MCF 10A (cell line): ENCODE measurements at regions not wholly inside any gene's neighbourhood (a gene's known extent, or its start where the extent isn't known, plus 50 kb on each side); places are given as distances from the start of the nearest gene placed in this dataset.
"Not testable (repeated sequence)": the region's sequence is repeated elsewhere in the genome, so short reads cannot be mapped to it uniquely, and the experiment has no call there.

Source experiments
- BruUV-seq: library from RNA; stranded (reverse); fragments of 400-500 nt; replicated peaks from 2 replicates; lab custom pipeline; 2021; lab: Mats Ljungman, UMichigan
- CTCF ChIA-PET: fragments of 300-600 bp; sonication (Branson Sonifier 250); formaldehyde crosslinking; extraction: SDS; loops from one replicate; lab custom pipeline; 2021; ENCODE audit warnings: antibody characterized with exemption, inconsistent platforms; lab: Yijun Ruan, JAX
- POLR2A ChIA-PET: fragments of 300-600, 350-650 bp; sonication (Branson Sonifier 250); formaldehyde crosslinking; extraction: SDS; loops from one replicate; lab custom pipeline; 2020; ENCODE audit warnings: antibody characterized with exemption, inconsistent platforms; lab: Yijun Ruan, JAX
- DNase-seq: peaks from one replicate; pipeline ENCODE4 v3.0.0-alpha.2; 2018; ENCODE audit not compliant: unreplicated experiment
- H3K27ac Mint-ChIP-seq: one replicate; pipeline ENCODE4 v1.8.0; 2022; ENCODE audit warnings: mild to moderate bottlenecking, low read depth, mixed read lengths; ENCODE audit not compliant: unreplicated experiment
- H3K27me3 Mint-ChIP-seq: one replicate; pipeline ENCODE4 v1.8.0; 2022; ENCODE audit warnings: mixed read lengths; ENCODE audit not compliant: insufficient read depth, unreplicated experiment
- H3K36me3 Mint-ChIP-seq: one replicate; pipeline ENCODE4 v1.8.0; 2022; ENCODE audit warnings: mild to moderate bottlenecking, moderate library complexity, mixed read lengths; ENCODE audit not compliant: insufficient read depth, unreplicated experiment
- H3K4me1 Mint-ChIP-seq: one replicate; pipeline ENCODE4 v1.8.0; 2022; ENCODE audit warnings: mixed read lengths; ENCODE audit not compliant: insufficient read depth, unreplicated experiment
- H3K4me3 Mint-ChIP-seq: one replicate; pipeline ENCODE4 v1.8.0; 2022; ENCODE audit warnings: mild to moderate bottlenecking, moderate library complexity, mixed read lengths; ENCODE audit not compliant: unreplicated experiment
- H3K9me3 Mint-ChIP-seq: one replicate; pipeline ENCODE4 v1.8.0; 2022; ENCODE audit warnings: mixed read lengths; ENCODE audit not compliant: unreplicated experiment
- CTCF ChIP-seq: fragments of 200-600 bp; IDR thresholded peaks from one replicate; pipeline ENCODE4 v1.8.0; 2022; ENCODE audit warnings: antibody characterized with exemption, mild to moderate bottlenecking; ENCODE audit not compliant: unreplicated experiment
- intact Hi-C: fragments of 100-400 bp; cut with micrococcal nuclease; formaldehyde crosslinking; loops from 2 replicates; pipeline ENCODE4 v1.14.1; 2022

- Mint-ChIP-seq H3K27me3 (peaks cover 8% of the 10 kb centered on the region), H3K4me1 (no peaks in the 10 kb centered on the region), H3K36me3 (no peaks in the 10 kb centered on the region), H3K4me3 (no peak overlapping the region), H3K27ac (no peak overlapping the region), H3K9me3 (no peaks in the 10 kb centered on the region)
- no TSS peak for BruUV-seq
- intact Hi-C loops = no loop called here
- DNase-seq = no peak
- ChIA-PET POLR2A (no interaction called here), CTCF (no interaction called here)
- no peak for TF ChIP-seq CTCF
Observed at GRCh38 chr7:145784809-145785780, 331.5 kb upstream of the CNTNAP2 start.

GRCh38 chr7:145781388-145781787 is 335.2 kb upstream of the CNTNAP2 start:
- H3K9me3 Mint-ChIP-seq, BruUV-seq, CTCF ChIA-PET, H3K36me3 Mint-ChIP-seq, H3K4me1 Mint-ChIP-seq, POLR2A ChIA-PET, DNase-seq, H3K27me3 Mint-ChIP-seq, intact Hi-C loops, H3K4me3 Mint-ChIP-seq, H3K27ac Mint-ChIP-seq: not testable (repeated sequence)

DNA sequence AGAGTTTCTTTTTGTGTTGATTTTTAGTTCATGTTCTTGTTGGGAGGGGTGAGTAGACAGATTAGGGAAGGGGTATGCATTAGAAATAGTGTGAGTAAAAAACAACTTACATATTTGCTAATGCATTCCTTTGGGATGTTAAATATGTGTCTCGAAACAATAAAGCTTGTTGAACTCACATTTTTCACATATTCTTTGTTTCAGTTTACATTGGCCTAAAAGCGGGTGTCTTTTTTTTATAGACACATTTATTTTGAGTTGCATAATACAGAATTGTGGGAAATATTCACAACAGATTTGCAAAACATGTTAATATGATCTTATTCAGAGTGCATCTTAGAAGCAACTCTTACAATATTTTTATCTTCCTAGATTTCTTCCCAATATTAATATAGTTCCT is 337.5 kb upstream of the CNTNAP2 start:
- ChIA-PET CTCF (no interaction called here), POLR2A (no interaction called here)
- Mint-ChIP-seq H3K36me3 (no peaks in the 10 kb centered on the region), H3K27ac (no peak overlapping the region), H3K4me1 (no peaks in the 10 kb centered on the region), H3K9me3 (no peaks in the 10 kb centered on the region), H3K27me3 (no peaks in the 10 kb centered on the region), H3K4me3 (no peak overlapping the region)
- DNase-seq = no peak
- no TSS peak for BruUV-seq
- no peak for TF ChIP-seq CTCF
- intact Hi-C loops = no loop called here

DNA sequence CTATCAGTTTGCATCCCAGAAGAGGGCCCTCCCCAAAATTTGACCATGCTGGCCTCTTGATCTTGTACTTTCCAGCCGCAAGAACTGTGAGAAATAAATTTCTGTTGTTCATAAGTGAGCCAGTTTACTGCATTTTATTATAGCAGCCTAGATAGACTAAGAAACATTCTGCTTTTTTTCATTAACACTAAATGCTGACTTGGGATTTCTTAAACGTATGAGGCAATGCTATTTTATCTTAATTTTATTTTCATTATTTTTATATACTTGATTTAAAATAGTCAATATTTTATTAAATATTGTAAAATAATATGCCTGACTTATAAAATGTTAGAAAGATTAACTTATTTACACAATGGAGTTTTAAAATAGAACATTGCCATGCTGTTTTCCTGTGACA is 341.8 kb upstream of the CNTNAP2 start:
- no peak for DNase-seq
- Mint-ChIP-seq H3K27ac (no peak overlapping the region), H3K36me3 (no peaks in the 10 kb centered on the region), H3K27me3 (no peaks in the 10 kb centered on the region), H3K9me3 (no peaks in the 10 kb centered on the region), H3K4me1 (no peaks in the 10 kb centered on the region), H3K4me3 (no peak overlapping the region)
- TF ChIP-seq CTCF = no peak
- ChIA-PET POLR2A (no interaction called here), CTCF (no interaction called here)
- BruUV-seq = no TSS peak
- intact Hi-C loops = no loop called here
